ENCODE measurements at regions not wholly inside any gene's neighbourhood (a gene's known extent, or its start where the extent isn't known, plus 50 kb on each side); places are given as distances from the start of the nearest gene placed in this dataset.
"Not testable (repeated sequence)": the region's sequence is repeated elsewhere in the genome, so short reads cannot be mapped to it uniquely, and the experiment has no call there.

DNA sequence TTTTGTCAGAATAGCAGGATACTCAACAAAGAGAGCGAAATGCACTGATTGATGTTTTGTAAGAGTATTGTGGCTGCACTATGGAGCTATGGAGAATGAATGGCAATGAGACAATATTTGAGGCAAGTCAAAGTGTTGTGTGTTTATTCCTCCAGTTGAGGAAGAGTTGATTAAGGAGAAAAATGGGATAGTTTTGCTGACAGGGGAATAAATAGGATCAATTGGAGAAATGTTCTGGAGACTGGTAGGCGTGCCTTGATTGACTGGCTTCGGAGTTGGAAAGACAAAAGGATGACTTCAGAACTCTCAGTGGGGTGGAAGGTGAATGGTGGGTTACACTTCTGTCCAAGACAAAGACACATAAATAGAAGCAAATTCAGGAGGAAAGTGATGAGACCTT is 1254.9 kb upstream of the TMEM132C start:
- Histone ChIP-seq H3K4me1 (replicated peaks) (no peaks in the 10 kb centered on the region), H3K9me3 (replicated peaks) (no peaks in the 10 kb centered on the region), H3K27ac (no peak overlapping the region), H3K4me3 (no peak overlapping the region), H3K27me3 (replicated peaks) (no peaks in the 10 kb centered on the region), H3K36me3 (no peaks in the 10 kb centered on the region)
- DNase-seq (ENCODE audit: low read depth in 1 of 2, low spot score in 2 of 2) = no peak

GRCh38 chr12:127013197-127013596 is 1253.8 kb upstream of the TMEM132C start:
- no peak overlapping the region for H3K4me3 ChIP-seq

DNA sequence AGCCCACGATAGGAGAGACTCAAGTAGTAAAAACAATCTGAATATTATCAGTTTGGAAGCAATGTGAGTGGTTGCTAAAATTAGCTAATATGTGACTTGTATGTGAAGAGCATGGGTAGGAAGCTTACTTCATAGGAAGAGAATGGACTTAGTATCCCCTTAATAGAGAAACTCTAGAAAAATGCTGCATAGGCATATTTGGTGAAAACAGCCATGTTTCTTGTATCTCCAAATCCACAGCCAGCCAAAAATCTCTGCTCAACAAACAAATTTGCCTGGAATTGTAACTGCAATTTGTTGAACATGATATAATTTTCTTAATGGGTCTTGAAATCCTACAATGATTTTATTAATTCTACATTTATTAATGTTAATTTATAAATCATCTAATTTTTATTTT is 1252.9 kb upstream of the TMEM132C start:
- Histone ChIP-seq H3K4me3 (no peak overlapping the region), H3K4me1 (replicated peaks) (no peaks in the 10 kb centered on the region), H3K27me3 (replicated peaks) (no peaks in the 10 kb centered on the region), H3K9me3 (replicated peaks) (no peaks in the 10 kb centered on the region), H3K36me3 (no peaks in the 10 kb centered on the region), H3K27ac (no peak overlapping the region)
- no peak for DNase-seq (ENCODE audit: low read depth in 1 of 2, low spot score in 2 of 2)

More at GRCh38 chr12:127013197-127013596, 1253.8 kb upstream of the TMEM132C start:
- no peaks in the 10 kb centered on the region for H3K9me3 ChIP-seq (replicated peaks)
- H3K27me3 ChIP-seq (replicated peaks) = no peaks in the 10 kb centered on the region
- no peak for DNase-seq (ENCODE audit: low read depth in 1 of 2, low spot score in 2 of 2)
- H3K27ac ChIP-seq = no peak overlapping the region
- H3K4me1 ChIP-seq (replicated peaks) = no peaks in the 10 kb centered on the region
- no peaks in the 10 kb centered on the region for H3K36me3 ChIP-seq

GRCh38 chr12:127024791-127025190 is 1242.2 kb upstream of the TMEM132C start:
- no peak for DNase-seq (ENCODE audit: low read depth in 1 of 2, low spot score in 2 of 2)
- H3K4me3 ChIP-seq = no peak overlapping the region
- H3K4me1 ChIP-seq (replicated peaks) = no peaks in the 10 kb centered on the region
- H3K36me3 ChIP-seq = no peaks in the 10 kb centered on the region
- H3K27ac ChIP-seq = no peak overlapping the region
- H3K9me3 ChIP-seq (replicated peaks) = no peaks in the 10 kb centered on the region
- H3K27me3 ChIP-seq (replicated peaks) = no peaks in the 10 kb centered on the region

- DNase-seq (ENCODE audit: low read depth in 1 of 2, low spot score in 2 of 2) = no peak
- H3K4me3 ChIP-seq = no peak overlapping the region
- H3K27me3 ChIP-seq (replicated peaks) = no peaks in the 10 kb centered on the region
- H3K4me1 ChIP-seq (replicated peaks) = no peaks in the 10 kb centered on the region
- no peaks in the 10 kb centered on the region for H3K9me3 ChIP-seq (replicated peaks)
- H3K36me3 ChIP-seq = no peaks in the 10 kb centered on the region
- no peak overlapping the region for H3K27ac ChIP-seq
These were observed 1241.4 kb upstream of the TMEM132C start for GRCh38 chr12:127025545-127025944.

DNA sequence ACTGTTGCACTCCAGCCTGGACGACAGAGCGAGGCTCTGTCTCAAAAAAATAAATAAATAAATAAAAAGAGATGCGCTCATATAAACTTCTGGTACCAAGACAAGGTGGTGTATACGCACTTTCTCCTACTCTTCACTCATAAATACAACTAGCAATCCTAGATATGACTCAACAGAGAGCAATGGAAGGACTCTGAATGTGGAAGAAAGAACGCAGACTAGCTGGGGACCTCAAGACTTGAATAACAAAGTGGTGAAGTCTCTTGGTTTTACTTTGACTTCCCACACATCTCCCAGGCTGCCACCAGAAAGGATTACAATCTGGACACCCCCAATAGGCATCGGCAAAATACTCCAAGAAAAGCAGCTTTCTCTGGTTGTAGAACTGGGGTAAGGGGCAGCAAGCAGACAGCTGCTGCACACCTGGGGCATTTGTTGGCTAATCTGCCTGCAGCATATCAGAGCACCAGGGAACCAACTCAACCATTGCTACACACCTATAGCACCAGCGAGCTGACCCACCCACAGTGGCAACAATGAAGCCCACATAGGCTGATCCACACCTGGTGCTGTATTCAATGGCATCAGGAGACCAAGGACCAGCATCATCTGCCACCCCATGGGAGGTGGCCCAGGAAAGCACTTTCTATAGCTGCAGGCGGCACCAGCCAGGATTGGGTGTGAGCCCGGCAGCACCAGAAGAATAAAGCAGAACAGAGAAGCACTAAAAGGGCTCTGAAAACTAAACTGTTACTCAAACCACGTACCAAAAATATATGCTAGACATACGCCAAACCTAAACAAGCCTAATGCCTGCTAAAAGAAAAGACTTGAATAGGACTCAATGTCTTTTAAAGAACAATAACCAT is 1231.7 kb upstream of the TMEM132C start:
- H3K9me3 ChIP-seq (replicated peaks) = no peaks in the 10 kb centered on the region
- no peaks in the 10 kb centered on the region for H3K27me3 ChIP-seq (replicated peaks)
- no peaks in the 10 kb centered on the region for H3K4me1 ChIP-seq (replicated peaks)
- no peak overlapping the region for H3K27ac ChIP-seq
- no peak for DNase-seq (ENCODE audit: low read depth in 1 of 2, low spot score in 2 of 2)
- H3K4me3 ChIP-seq = no peak overlapping the region
- no peaks in the 10 kb centered on the region for H3K36me3 ChIP-seq

- H3K36me3 ChIP-seq = no peaks in the 10 kb centered on the region
- no peak for DNase-seq (ENCODE audit: low read depth in 1 of 2, low spot score in 2 of 2)
These were observed 1228.8 kb upstream of the TMEM132C start for GRCh38 chr12:127038152-127038551.

DNA sequence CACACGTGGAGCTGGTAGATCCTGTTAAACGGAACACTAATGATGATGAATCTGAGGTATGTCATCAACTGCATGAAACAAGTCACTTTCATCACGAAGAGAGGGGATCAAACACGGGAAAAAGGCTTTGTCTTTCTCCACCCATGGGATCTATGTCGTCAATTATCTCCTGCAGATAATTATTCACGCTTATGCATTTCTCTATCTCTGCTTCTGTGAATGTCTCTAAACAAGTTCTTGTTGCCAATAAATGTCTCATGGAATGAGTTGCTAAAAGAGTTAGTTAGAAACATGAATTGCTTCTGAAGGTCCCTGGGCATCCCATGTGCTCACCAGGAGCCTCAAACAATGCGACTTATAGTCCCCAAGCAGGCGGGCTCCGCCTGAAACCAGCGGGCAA is 1228.2 kb upstream of the TMEM132C start:
- Histone ChIP-seq H3K36me3 (no peaks in the 10 kb centered on the region), H3K27me3 (replicated peaks) (no peaks in the 10 kb centered on the region), H3K27ac (no peak overlapping the region), H3K9me3 (replicated peaks) (no peaks in the 10 kb centered on the region), H3K4me1 (replicated peaks) (no peaks in the 10 kb centered on the region), H3K4me3 (no peak overlapping the region)
- DNase-seq (ENCODE audit: low read depth in 1 of 2, low spot score in 2 of 2) = no peak

More at GRCh38 chr12:127038152-127038551, 1228.8 kb upstream of the TMEM132C start:
- Histone ChIP-seq H3K9me3 (replicated peaks) (no peaks in the 10 kb centered on the region), H3K27ac (no peak overlapping the region), H3K4me1 (replicated peaks) (no peaks in the 10 kb centered on the region), H3K27me3 (replicated peaks) (no peaks in the 10 kb centered on the region), H3K4me3 (no peak overlapping the region)

DNA sequence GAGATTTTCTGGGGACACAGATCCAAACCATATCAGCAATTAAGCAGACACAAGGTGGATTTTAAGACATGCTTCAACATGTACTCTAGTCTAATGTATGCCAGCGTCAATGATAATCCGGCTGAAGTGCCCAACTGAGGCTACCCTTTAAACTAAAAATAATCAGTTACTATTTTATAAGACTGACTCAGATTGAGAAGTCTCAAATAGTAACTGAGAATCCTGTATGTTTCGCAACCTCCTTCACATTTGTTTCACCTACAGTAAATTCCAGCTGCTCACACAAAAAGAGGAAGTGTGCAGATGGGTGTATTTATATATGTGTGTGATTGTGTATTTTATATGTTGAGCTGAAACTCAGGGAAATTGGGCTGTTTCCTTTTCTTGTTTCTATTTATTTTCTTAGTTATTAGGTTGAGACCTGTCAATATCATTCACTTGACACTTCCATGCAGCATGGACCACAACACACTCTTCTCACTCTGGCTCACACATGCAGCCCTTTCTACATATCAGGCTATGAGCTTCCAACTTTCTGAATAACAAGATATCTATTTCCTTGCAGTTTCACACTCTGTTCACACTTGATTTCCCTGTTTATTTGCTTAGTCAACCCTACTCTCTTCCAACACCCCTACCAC is 1224.9 kb upstream of the TMEM132C start:
- no peak overlapping the region for H3K27ac ChIP-seq
- no peaks in the 10 kb centered on the region for H3K36me3 ChIP-seq
- no peaks in the 10 kb centered on the region for H3K27me3 ChIP-seq (replicated peaks)
- no peaks in the 10 kb centered on the region for H3K4me1 ChIP-seq (replicated peaks)
- H3K9me3 ChIP-seq (replicated peaks) = no peaks in the 10 kb centered on the region
- H3K4me3 ChIP-seq = no peak overlapping the region
- no peak for DNase-seq (ENCODE audit: low read depth in 1 of 2, low spot score in 2 of 2)

DNA sequence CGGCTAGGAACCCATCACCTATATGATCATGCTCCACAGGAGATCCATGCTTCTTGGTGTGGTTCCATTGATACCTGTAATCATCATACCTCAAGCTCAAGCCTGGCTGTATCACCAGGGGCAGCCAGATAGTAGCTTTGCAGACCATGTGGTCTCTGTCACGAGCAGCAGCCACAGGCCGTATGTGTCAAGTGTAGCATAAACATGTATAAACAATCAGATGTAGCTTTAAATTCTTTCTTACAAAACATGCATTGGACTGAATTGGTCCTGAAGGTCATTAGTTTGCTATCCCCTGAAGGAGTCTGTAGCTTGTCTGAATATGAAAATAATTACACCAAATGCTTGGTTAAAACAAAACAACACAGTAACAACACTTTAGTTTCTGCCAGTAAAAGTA is 1223.2 kb upstream of the TMEM132C start:
- DNase-seq (ENCODE audit: low read depth in 1 of 2, low spot score in 2 of 2) = no peak
- Histone ChIP-seq H3K27me3 (replicated peaks) (no peaks in the 10 kb centered on the region), H3K27ac (no peak overlapping the region), H3K36me3 (no peaks in the 10 kb centered on the region), H3K4me3 (no peak overlapping the region), H3K9me3 (replicated peaks) (no peaks in the 10 kb centered on the region), H3K4me1 (replicated peaks) (no peaks in the 10 kb centered on the region)

GRCh38 chr12:127044836-127045235 is 1222.1 kb upstream of the TMEM132C start:
- no peak overlapping the region for H3K4me3 ChIP-seq
- H3K27me3 ChIP-seq (replicated peaks) = no peaks in the 10 kb centered on the region
- H3K36me3 ChIP-seq = no peaks in the 10 kb centered on the region
- no peaks in the 10 kb centered on the region for H3K9me3 ChIP-seq (replicated peaks)
- no peak overlapping the region for H3K27ac ChIP-seq
- no peak for DNase-seq (ENCODE audit: low read depth in 1 of 2, low spot score in 2 of 2)
- no peaks in the 10 kb centered on the region for H3K4me1 ChIP-seq (replicated peaks)

GRCh38 chr12:127046467-127046866 is 1220.5 kb upstream of the TMEM132C start:
- H3K27me3 ChIP-seq (replicated peaks) = no peaks in the 10 kb centered on the region
- H3K9me3 ChIP-seq (replicated peaks) = no peaks in the 10 kb centered on the region
- no peaks in the 10 kb centered on the region for H3K36me3 ChIP-seq
- H3K27ac ChIP-seq = no peak overlapping the region
- H3K4me3 ChIP-seq = no peak overlapping the region
- no peak for DNase-seq (ENCODE audit: low read depth in 1 of 2, low spot score in 2 of 2)
- no peaks in the 10 kb centered on the region for H3K4me1 ChIP-seq (replicated peaks)

DNA sequence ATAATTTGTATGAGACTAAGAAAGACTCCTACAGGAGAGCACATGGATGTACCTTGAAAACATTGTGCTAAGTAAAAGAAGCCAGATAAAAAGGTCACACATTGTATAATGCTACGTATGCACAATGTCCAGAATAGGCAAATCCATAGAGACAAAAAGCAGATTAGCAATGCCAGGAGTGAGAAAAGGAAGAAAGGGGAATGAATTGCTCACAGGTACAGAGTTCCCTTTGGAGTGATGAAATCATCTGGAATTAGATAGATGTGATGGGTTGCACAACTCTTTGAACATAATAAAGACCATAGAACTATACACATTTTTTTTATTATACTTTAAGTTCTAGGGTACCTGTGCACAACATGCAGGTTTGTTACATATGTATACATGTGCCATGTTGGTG is 1218.9 kb upstream of the TMEM132C start:
- no peak overlapping the region for H3K4me3 ChIP-seq
- no peaks in the 10 kb centered on the region for H3K9me3 ChIP-seq (replicated peaks)
- H3K27ac ChIP-seq = no peak overlapping the region
- DNase-seq (ENCODE audit: low read depth in 1 of 2, low spot score in 2 of 2) = no peak
- no peaks in the 10 kb centered on the region for H3K4me1 ChIP-seq (replicated peaks)
- no peaks in the 10 kb centered on the region for H3K27me3 ChIP-seq (replicated peaks)
- H3K36me3 ChIP-seq = no peaks in the 10 kb centered on the region

DNA sequence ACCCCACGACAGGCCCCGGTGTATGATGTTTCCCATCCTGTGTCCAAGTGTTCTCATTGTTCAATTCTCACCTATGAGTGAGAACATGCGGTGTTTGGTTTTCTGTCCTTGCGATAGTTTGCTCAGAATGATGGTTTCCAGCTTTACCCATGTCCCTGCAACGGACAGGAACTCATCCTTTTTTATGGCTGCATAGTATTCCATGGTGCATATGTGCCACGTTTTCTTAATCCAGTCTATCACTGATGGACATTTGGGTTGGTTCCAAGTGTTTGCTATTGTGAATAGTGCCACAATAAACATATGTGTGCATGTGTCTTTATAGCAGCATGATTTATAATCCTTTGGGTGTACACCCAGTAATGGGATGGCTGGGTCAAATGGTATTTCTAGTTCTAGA is 1218.4 kb upstream of the TMEM132C start:
- H3K36me3 ChIP-seq; H3K27ac ChIP-seq; DNase-seq (ENCODE audit: low read depth in 1 of 2, low spot score in 2 of 2); H3K4me3 ChIP-seq; H3K9me3 ChIP-seq (replicated peaks); H3K4me1 ChIP-seq (replicated peaks); H3K27me3 ChIP-seq (replicated peaks): not testable (repeated sequence)
